ENCODE measurements at regions not wholly inside any gene's neighbourhood (a gene's known extent, or its start where the extent isn't known, plus 50 kb on each side); places are given as distances from the start of the nearest gene placed in this dataset.

DNA sequence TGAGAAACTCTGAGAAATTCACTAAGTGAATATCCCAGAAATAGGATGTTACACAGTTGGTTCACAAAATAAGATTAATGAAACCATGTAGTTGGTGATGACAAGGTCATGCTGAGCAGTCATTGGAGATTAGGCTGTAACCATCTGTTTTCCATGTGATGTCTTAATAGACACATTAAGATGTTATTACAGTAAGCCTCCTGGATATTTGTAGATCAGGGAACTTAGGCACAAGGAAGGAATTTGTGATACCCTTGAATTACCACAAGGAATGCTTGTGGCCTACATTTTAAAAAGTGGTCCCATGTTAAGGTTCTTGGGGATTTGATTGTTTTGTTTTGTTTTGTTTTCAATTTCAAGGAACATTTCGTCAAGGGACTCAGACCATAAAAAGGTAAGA is 185.6 kb upstream of the BANK1 start:
- no peaks in the 10 kb centered on the region for H3K27me3 Mint-ChIP-seq
- peaks cover 8% of the 10 kb centered on the region for H3K9me3 Mint-ChIP-seq
- H3K36me3 Mint-ChIP-seq (ENCODE audit: insufficient read depth) = no peaks in the 10 kb centered on the region
- no peak overlapping the region for H3K27ac Mint-ChIP-seq (ENCODE audit: low read depth)
- DNase-seq (ENCODE audit: low spot score in 2 of 2) = no peak
- no peak for ATAC-seq (replicated peaks; ENCODE audit: extremely low read depth, poor library complexity, severe bottlenecking)
- H3K4me1 Mint-ChIP-seq = no peaks in the 10 kb centered on the region
- H3K4me3 Mint-ChIP-seq = no peak overlapping the region

DNA sequence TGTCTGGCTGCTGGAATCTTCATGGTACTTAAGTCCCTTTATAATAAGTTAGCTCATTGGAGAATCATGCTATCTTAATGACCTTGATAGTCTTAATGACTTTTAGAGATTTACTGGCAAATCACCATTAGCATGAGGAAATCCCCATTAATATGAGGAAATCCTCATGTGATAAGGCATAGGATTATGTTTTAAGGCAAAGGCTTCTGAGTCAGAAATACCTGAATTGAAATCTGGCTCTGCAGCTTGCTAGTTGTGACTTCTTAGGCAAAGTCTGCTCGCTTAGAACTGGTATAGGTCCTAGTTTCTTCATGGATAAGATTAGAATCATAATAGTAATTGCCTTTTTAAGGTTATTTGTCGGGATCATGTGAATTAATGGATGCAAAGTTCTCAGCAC is 190.2 kb upstream of the BANK1 start:
- H3K4me1 Mint-ChIP-seq = no peaks in the 10 kb centered on the region
- H3K27me3 Mint-ChIP-seq = no peaks in the 10 kb centered on the region
- H3K4me3 Mint-ChIP-seq = no peak overlapping the region
- ATAC-seq (replicated peaks; ENCODE audit: extremely low read depth, poor library complexity, severe bottlenecking) (no peak), DNase-seq (ENCODE audit: low spot score in 2 of 2) (no peak)
- H3K27ac Mint-ChIP-seq (ENCODE audit: low read depth) = no peak overlapping the region
- no peaks in the 10 kb centered on the region for H3K36me3 Mint-ChIP-seq (ENCODE audit: insufficient read depth)
- no peaks in the 10 kb centered on the region for H3K9me3 Mint-ChIP-seq

DNA sequence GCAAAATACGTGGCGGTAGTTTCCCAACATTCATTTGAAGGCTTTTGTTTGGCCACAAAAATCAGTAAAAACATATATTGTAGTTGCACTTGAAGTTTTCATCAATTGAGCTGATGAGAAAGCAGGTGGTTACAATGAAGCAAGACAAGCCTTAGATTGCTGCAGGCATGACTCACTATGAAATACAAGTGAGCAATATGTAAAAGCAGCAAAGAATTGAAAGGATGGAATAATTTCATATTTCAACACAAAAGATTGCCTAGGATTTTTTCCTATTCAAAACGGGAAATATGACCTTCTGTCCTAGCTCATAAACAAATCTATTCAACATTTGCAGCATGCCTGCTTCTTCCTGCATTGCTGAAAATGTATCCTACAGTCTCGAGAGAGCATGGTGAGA is 190.9 kb upstream of the BANK1 start:
- Mint-ChIP-seq H3K36me3 (ENCODE audit: insufficient read depth) (no peaks in the 10 kb centered on the region), H3K27ac (ENCODE audit: low read depth) (no peak overlapping the region), H3K9me3 (no peaks in the 10 kb centered on the region), H3K27me3 (no peaks in the 10 kb centered on the region), H3K4me1 (no peaks in the 10 kb centered on the region), H3K4me3 (no peak overlapping the region)
- DNase-seq (ENCODE audit: low spot score in 2 of 2) (no peak), ATAC-seq (replicated peaks; ENCODE audit: extremely low read depth, poor library complexity, severe bottlenecking) (no peak)

DNA sequence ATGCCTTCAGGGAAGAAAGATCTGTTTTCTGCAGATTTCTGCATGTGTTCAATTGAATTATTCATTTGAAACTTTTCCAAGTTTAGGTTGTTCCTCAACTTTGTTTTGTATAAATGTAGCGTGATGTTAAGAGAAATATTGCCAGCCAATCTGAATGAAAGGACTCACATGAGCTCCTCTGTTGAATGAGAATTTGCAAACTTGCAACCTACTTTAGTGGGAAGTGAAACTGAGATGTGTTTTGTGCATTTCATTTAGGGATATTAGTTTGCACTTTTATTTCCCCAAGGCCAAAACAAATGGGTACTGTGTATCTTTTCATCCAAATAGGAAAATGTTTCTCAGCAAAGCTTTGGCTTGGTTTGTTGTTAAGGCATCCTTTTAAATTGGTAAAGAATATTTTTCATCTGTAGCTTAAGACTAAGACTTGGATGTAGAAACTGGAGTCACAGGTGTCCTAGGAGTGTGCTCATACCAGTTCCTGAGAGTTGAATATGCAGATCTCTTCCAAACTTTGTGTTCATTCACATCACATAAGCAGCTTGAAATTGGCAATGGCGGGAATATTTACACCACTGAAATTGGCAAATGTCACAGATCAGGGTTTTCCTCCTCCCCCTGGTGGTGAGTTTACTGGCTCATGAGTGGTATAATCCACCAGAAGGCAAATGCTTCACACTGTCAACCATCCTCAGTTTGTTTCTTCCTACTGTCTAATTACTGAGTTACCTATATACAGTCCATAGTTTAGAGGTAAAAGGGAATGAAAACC is 193.6 kb upstream of the BANK1 start:
- no peaks in the 10 kb centered on the region for H3K36me3 Mint-ChIP-seq (ENCODE audit: insufficient read depth)
- no peak overlapping the region for H3K4me3 Mint-ChIP-seq
- H3K27ac Mint-ChIP-seq (ENCODE audit: low read depth) = no peak overlapping the region
- H3K9me3 Mint-ChIP-seq = no peaks in the 10 kb centered on the region
- no peaks in the 10 kb centered on the region for H3K4me1 Mint-ChIP-seq
- H3K27me3 Mint-ChIP-seq = no peaks in the 10 kb centered on the region
- DNase-seq (ENCODE audit: low spot score in 2 of 2) = no peak
- no peak for ATAC-seq (replicated peaks; ENCODE audit: extremely low read depth, poor library complexity, severe bottlenecking)

DNA sequence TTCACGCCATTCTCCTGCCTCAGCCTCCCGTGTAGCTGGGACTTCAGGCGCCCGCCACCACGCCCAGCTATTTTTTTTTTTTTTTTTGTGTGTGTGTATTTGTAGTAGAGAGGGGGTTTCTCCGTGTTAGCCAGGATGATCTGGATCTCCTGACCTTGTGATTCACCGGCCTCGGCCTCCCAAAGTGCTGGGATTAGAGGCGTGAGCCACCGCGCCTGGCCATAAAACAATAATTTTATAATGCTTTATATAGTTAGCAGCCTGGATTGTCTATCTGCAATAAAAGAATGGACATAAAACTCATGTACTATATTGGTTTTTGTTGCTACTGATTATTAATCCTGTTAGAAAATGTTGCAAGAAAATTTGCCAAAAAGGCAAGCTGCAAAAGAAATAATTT is 195.9 kb upstream of the BANK1 start:
- DNase-seq (ENCODE audit: low spot score in 2 of 2) (no peak), ATAC-seq (replicated peaks; ENCODE audit: extremely low read depth, poor library complexity, severe bottlenecking) (no peak)
- Mint-ChIP-seq H3K27me3 (no peaks in the 10 kb centered on the region), H3K36me3 (ENCODE audit: insufficient read depth) (no peaks in the 10 kb centered on the region), H3K4me1 (no peaks in the 10 kb centered on the region), H3K9me3 (no peaks in the 10 kb centered on the region), H3K27ac (ENCODE audit: low read depth) (no peak overlapping the region), H3K4me3 (no peak overlapping the region)

DNA sequence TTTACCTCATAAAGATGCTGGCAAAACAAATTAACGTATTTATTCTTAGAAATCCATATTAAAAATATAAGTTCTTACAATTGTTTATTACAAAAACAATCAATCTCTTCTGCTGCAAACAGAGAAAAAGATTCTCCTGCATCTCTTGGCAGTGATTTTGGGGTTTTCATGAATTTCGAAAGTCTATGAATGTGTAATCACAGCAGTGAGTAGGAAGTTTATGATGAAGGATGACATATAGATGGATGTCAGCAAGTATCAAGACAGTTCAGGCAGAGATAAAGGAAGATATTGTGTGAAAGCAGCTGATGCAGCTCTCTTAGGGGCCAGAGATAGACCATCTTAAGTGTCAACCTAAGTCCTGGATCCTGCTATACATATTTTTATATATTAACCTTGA is 196.9 kb upstream of the BANK1 start:
- H3K27me3 Mint-ChIP-seq = no peaks in the 10 kb centered on the region
- no peak for DNase-seq (ENCODE audit: low spot score in 2 of 2)
- H3K9me3 Mint-ChIP-seq = no peaks in the 10 kb centered on the region
- H3K4me3 Mint-ChIP-seq = no peak overlapping the region
- no peaks in the 10 kb centered on the region for H3K36me3 Mint-ChIP-seq (ENCODE audit: insufficient read depth)
- H3K27ac Mint-ChIP-seq (ENCODE audit: low read depth) = no peak overlapping the region
- no peak for ATAC-seq (replicated peaks; ENCODE audit: extremely low read depth, poor library complexity, severe bottlenecking)
- no peaks in the 10 kb centered on the region for H3K4me1 Mint-ChIP-seq

DNA sequence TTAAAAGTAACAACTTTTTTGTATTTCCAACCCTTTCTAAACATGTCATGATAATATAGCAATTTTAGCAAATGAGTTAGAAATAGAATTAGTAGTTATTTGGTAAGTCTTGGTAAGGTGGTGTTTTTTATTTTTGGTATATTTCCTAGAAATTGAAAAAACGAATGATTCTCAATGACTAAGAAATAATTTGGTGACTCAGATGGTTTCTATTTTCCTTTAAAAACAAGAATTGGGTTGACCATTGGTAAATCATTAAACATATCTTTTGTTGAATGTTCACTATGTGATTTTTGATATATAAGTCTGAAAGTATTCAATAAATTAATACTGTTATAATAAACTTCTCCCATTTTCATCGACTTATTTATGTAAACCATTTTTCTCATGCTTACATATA is 206.2 kb upstream of the BANK1 start:
- Mint-ChIP-seq H3K36me3 (ENCODE audit: insufficient read depth) (no peaks in the 10 kb centered on the region), H3K27ac (ENCODE audit: low read depth) (no peak overlapping the region), H3K4me1 (no peaks in the 10 kb centered on the region), H3K4me3 (no peak overlapping the region), H3K9me3 (peaks cover 13% of the 10 kb centered on the region), H3K27me3 (peaks cover 55% of the 10 kb centered on the region)
- ATAC-seq (replicated peaks; ENCODE audit: extremely low read depth, poor library complexity, severe bottlenecking) = no peak
- no peak for DNase-seq (ENCODE audit: low spot score in 2 of 2)

DNA sequence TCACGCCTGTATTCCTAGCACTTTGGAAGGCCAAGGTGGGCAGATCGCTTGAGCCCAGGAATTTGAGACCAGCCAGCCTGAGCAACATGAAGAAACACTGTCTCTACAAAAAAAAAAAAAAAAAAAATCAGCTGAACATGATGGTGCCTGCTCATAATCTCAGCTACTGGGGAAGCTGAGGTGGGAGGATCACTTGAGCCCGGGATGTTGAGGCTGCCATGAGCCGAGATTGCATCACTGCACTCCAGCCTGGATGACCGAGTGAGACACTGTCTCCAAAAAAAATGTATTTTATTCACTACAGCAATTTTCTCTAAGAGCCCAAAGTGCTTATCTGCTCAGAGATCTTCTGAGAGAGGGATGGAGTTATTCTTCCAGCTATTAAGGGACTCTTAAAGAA is 215.8 kb upstream of the PPP3CA start:
- H3K36me3 Mint-ChIP-seq (ENCODE audit: insufficient read depth) = no peaks in the 10 kb centered on the region
- no peak overlapping the region for H3K27ac Mint-ChIP-seq (ENCODE audit: low read depth)
- ATAC-seq (replicated peaks; ENCODE audit: extremely low read depth, poor library complexity, severe bottlenecking) = no peak
- H3K4me1 Mint-ChIP-seq = no peaks in the 10 kb centered on the region
- peaks cover 57% of the 10 kb centered on the region for H3K27me3 Mint-ChIP-seq
- no peak overlapping the region for H3K4me3 Mint-ChIP-seq
- H3K9me3 Mint-ChIP-seq = no peaks in the 10 kb centered on the region
- no peak for DNase-seq (ENCODE audit: low spot score in 2 of 2)

DNA sequence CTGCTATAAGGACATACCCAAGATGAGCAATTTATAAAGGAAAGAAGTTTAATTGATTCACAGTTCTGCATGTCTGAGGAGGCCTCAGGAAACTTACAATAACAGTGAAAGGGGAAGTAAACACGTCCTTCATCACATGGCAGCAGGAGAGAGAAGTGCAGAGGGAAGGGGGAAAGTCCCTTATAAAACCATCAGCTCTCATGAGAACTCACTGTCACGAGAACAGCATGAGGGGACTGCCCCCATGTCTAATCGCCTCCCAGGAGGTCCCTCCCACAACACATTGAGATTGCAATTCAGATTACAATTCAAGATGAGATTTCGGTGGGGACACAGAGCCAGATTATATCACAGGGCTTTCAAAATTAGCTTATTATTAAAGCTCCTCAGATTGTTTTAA is 209.5 kb upstream of the PPP3CA start:
- ATAC-seq (replicated peaks; ENCODE audit: extremely low read depth, poor library complexity, severe bottlenecking) (no peak), DNase-seq (ENCODE audit: low spot score in 2 of 2) (no peak)
- Mint-ChIP-seq H3K27ac (ENCODE audit: low read depth) (no peak overlapping the region), H3K4me1 (no peaks in the 10 kb centered on the region), H3K9me3 (no peaks in the 10 kb centered on the region), H3K27me3 (peaks cover 27% of the 10 kb centered on the region), H3K36me3 (ENCODE audit: insufficient read depth) (peaks cover 4% of the 10 kb centered on the region), H3K4me3 (no peak overlapping the region)

DNA sequence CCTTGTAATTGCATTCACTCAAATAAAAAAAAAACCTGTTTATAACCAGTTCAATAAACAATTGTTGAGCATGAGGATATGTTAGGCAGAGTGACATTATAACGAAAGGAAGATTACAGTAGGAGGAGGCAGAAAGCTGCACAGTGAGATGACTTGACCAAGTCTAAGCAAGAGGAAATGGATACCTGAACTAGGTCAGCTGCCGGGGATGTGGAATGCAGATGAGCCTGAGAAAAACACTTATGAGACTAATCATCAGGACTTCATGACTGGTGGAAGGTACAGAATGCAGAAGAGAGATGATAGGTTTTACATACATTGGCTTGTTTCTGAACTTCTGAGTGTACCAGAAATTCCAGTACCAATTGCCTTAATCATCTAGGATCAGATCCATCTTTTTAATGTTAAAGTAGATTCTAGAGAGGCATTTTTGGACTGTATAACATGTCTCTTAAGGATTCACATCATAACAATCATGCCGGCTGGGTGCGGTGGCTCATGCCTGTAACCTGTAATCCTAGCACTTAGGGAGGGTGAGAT is 208.1 kb upstream of the PPP3CA start:
- ATAC-seq (replicated peaks; ENCODE audit: extremely low read depth, poor library complexity, severe bottlenecking) (no peak), DNase-seq (ENCODE audit: low spot score in 2 of 2) (no peak)
- no peak overlapping the region for H3K27ac Mint-ChIP-seq (ENCODE audit: low read depth)
- peaks cover 36% of the 10 kb centered on the region for H3K27me3 Mint-ChIP-seq
- H3K4me3 Mint-ChIP-seq = no peak overlapping the region
- H3K9me3 Mint-ChIP-seq = no peaks in the 10 kb centered on the region
- H3K4me1 Mint-ChIP-seq = no peaks in the 10 kb centered on the region
- peaks cover 4% of the 10 kb centered on the region for H3K36me3 Mint-ChIP-seq (ENCODE audit: insufficient read depth)

DNA sequence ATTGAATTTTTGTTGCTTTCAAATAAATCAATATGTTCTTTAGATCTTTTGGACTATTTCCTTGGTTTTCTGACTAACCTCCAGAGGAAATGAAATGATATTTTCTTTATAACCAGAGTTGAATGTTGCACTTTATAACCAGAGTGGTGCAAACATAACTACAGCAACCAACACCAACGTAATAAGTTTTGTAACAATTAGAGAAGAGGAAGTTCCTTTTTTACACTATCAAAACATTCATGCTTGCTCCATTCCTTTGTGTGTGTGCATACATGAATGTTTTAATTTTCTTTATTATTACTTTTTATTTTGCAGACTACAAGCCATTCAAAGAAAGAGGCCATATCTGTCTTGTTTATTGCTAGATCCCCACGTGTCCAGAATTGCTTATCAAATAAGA is 193.0 kb upstream of the PPP3CA start:
- Mint-ChIP-seq H3K36me3 (ENCODE audit: insufficient read depth) (peaks cover 2% of the 10 kb centered on the region), H3K27me3 (peaks cover 36% of the 10 kb centered on the region), H3K27ac (ENCODE audit: low read depth) (no peak overlapping the region), H3K4me3 (no peak overlapping the region), H3K4me1 (no peaks in the 10 kb centered on the region), H3K9me3 (no peaks in the 10 kb centered on the region)
- DNase-seq (ENCODE audit: low spot score in 2 of 2) (no peak), ATAC-seq (replicated peaks; ENCODE audit: extremely low read depth, poor library complexity, severe bottlenecking) (no peak)

DNA sequence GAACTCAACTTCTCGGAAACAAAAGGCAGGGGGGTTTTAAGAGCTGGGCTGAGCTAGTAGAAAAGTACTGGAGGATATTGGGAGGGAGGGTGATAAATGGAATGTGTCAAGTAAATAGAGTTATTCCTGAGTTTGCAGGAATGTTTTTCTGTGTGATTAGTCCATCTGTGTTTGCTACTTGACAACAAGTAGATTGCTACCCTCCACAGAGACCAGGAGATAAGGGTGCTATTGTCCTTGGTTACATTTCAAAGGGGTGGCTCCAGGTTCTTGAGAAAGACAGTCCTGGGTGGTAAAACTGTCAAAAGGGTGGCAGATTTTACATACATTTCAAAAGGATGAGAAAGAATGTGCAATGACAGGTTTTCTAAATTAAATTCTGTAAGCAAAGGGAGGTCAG is 181.2 kb upstream of the PPP3CA start:
- Mint-ChIP-seq H3K27ac (ENCODE audit: low read depth) (no peak overlapping the region), H3K9me3 (no peaks in the 10 kb centered on the region), H3K27me3 (peaks cover 53% of the 10 kb centered on the region), H3K4me3 (no peak overlapping the region), H3K4me1 (peaks cover 9% of the 10 kb centered on the region), H3K36me3 (ENCODE audit: insufficient read depth) (peaks cover 8% of the 10 kb centered on the region)
- ATAC-seq (replicated peaks; ENCODE audit: extremely low read depth, poor library complexity, severe bottlenecking) = no peak
- no peak for DNase-seq (ENCODE audit: low spot score in 2 of 2)

DNA sequence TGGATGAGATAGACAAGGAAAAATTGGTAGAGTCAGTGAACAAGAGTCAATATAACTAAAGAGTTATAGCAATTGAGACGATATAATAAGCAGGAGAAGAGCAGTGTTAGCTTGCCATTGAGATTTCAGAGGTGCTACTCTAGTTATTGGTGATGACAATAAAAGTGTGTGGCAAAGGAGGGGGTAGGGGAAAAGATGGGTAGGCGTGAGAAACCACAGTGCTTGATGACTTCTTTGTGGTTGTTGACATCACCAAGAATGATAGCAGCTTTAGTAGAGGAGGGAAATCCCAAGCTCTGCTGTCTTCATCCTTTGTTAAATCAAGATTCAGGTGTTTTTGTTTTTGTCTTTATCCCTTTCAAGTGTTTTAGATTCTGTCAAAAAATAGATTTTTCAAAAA is 179.9 kb upstream of the PPP3CA start:
- H3K36me3 Mint-ChIP-seq (ENCODE audit: insufficient read depth) = peaks cover 8% of the 10 kb centered on the region
- no peak overlapping the region for H3K27ac Mint-ChIP-seq (ENCODE audit: low read depth)
- H3K27me3 Mint-ChIP-seq = peaks cover 44% of the 10 kb centered on the region
- peaks cover 9% of the 10 kb centered on the region for H3K4me1 Mint-ChIP-seq
- DNase-seq (ENCODE audit: low spot score in 2 of 2) (peak in 1 of 2 donors; percentile 68), ATAC-seq (replicated peaks; ENCODE audit: extremely low read depth, poor library complexity, severe bottlenecking) (peak; percentile 96)
- H3K4me3 Mint-ChIP-seq = no peak overlapping the region
- no peaks in the 10 kb centered on the region for H3K9me3 Mint-ChIP-seq

Data from central memory CD8-positive, alpha-beta T cell (primary cell).